ENCODE measurements at regions not wholly inside any gene's neighbourhood (a gene's known extent, or its start where the extent isn't known, plus 50 kb on each side); places are given as distances from the start of the nearest gene placed in this dataset.

- no peak for DNase-seq (ENCODE audit: low read depth)
Observed at GRCh38 chr4:162366146-162366545, 202.3 kb upstream of the FSTL5 start.

- DNase-seq (ENCODE audit: low read depth): no peak
Observed at GRCh38 chr4:162364651-162365050, 200.9 kb upstream of the FSTL5 start.

- no peak for DNase-seq (ENCODE audit: low read depth)
Observed at GRCh38 chr4:162360369-162361149, 196.8 kb upstream of the FSTL5 start.

GRCh38 chr4:162356181-162356580, 192.4 kb upstream of the FSTL5 start:
- no peak for DNase-seq (ENCODE audit: low read depth)

GRCh38 chr4:162352580-162353107, 188.8 kb upstream of the FSTL5 start:
- DNase-seq (ENCODE audit: low read depth): no peak

GRCh38 chr4:162350331-162350730, 186.5 kb upstream of the FSTL5 start:
- no peak for DNase-seq (ENCODE audit: low read depth)

GRCh38 chr4:162349395-162349794, 185.6 kb upstream of the FSTL5 start:
- DNase-seq (ENCODE audit: low read depth): peak; percentile 7

GRCh38 chr4:162347842-162348213, 184.0 kb upstream of the FSTL5 start:
- DNase-seq (ENCODE audit: low read depth): no peak

GRCh38 chr4:162347156-162347841, 183.5 kb upstream of the FSTL5 start:
- DNase-seq (ENCODE audit: low read depth): no peak

GRCh38 chr4:162343967-162344366, 180.2 kb upstream of the FSTL5 start:
- DNase-seq (ENCODE audit: low read depth): no peak

- DNase-seq (ENCODE audit: low read depth): no peak
Observed at GRCh38 chr4:162341533-162341932, 177.7 kb upstream of the FSTL5 start.

- DNase-seq (ENCODE audit: low read depth): no peak
Observed at GRCh38 chr4:162323919-162324318, 160.1 kb upstream of the FSTL5 start.

- no peak for DNase-seq (ENCODE audit: low read depth)
Observed at GRCh38 chr4:162322054-162322453, 158.3 kb upstream of the FSTL5 start.

GRCh38 chr4:162285753-162286152, 122.0 kb upstream of the FSTL5 start:
- no peak for DNase-seq (ENCODE audit: low read depth)

GRCh38 chr4:162282684-162283083, 118.9 kb upstream of the FSTL5 start:
- no peak for DNase-seq (ENCODE audit: low read depth)

- peak; percentile 42 for DNase-seq (ENCODE audit: low read depth)
Observed at GRCh38 chr4:162274354-162274753, 110.6 kb upstream of the FSTL5 start.

- DNase-seq (ENCODE audit: low read depth): no peak
Observed at GRCh38 chr4:162272215-162272614, 108.4 kb upstream of the FSTL5 start.

GRCh38 chr4:162268911-162269310, 105.1 kb upstream of the FSTL5 start:
- DNase-seq (ENCODE audit: low read depth): no peak

GRCh38 chr4:162265802-162266201, 102.0 kb upstream of the FSTL5 start:
- no peak for DNase-seq (ENCODE audit: low read depth)

- no peak for DNase-seq (ENCODE audit: low read depth)
Observed at GRCh38 chr4:162245051-162245450, 81.3 kb upstream of the FSTL5 start.

- DNase-seq (ENCODE audit: low read depth): no peak
Observed at GRCh38 chr4:162241857-162242256, 78.1 kb upstream of the FSTL5 start.

GRCh38 chr4:162239992-162240769, 76.4 kb upstream of the FSTL5 start:
- no peak for DNase-seq (ENCODE audit: low read depth)

Measured in HT1080 (cell line).